H9 (cell line): ENCODE measurements at regions not wholly inside any gene's neighbourhood (a gene's known extent, or its start where the extent isn't known, plus 50 kb on each side); places are given as distances from the start of the nearest gene placed in this dataset.

Experiments
- DNase-seq: peaks from one replicate; pipeline ENCODE4 v3.0.0-alpha.2; 2017
- H2AFZ ChIP-seq: one replicate; pipeline ENCODE4 v1.6.1; 2013; ENCODE audit warnings: mild to moderate bottlenecking, low read length, control low read depth, moderate library complexity
- H2AK5ac ChIP-seq: 2 replicates; pipeline ENCODE4 v1.6.1; 2013; ENCODE audit warnings: low read length, control low read depth, mixed read lengths; ENCODE audit not compliant: insufficient read length
- H2BK120ac ChIP-seq: one replicate; pipeline ENCODE4 v1.6.1; 2013; ENCODE audit warnings: low read depth, mild to moderate bottlenecking, low read length, control low read depth, inconsistent platforms; ENCODE audit not compliant: poor library complexity, severe bottlenecking
- H2BK12ac ChIP-seq: 2 replicates; pipeline ENCODE4 v1.6.1; 2013; ENCODE audit warnings: low read length, control low read depth, mixed read lengths, low read depth; ENCODE audit not compliant: insufficient read length
- H2BK15ac ChIP-seq: 2 replicates; pipeline ENCODE4 v1.6.1; 2013; ENCODE audit warnings: low read depth, low read length, control low read depth
- H2BK20ac ChIP-seq: one replicate; pipeline ENCODE4 v1.6.1; 2013; ENCODE audit warnings: low read depth, mild to moderate bottlenecking, low read length, control low read depth, inconsistent platforms; ENCODE audit not compliant: poor library complexity, severe bottlenecking
- H2BK5ac ChIP-seq: 2 replicates; pipeline ENCODE4 v1.6.1; 2013; ENCODE audit warnings: low read length, control low read depth, mixed read lengths; ENCODE audit not compliant: insufficient read length
- H3K14ac ChIP-seq: 2 replicates; pipeline ENCODE4 v1.6.1; 2013; ENCODE audit warnings: low read length, control low read depth; ENCODE audit not compliant: insufficient read depth
- H3K18ac ChIP-seq: 2 replicates; pipeline ENCODE4 v1.6.1; 2013; ENCODE audit warnings: low read depth, mild to moderate bottlenecking, mixed read lengths, low read length, control low read depth; ENCODE audit not compliant: insufficient read length
- H3K23ac ChIP-seq: 2 replicates; pipeline ENCODE4 v1.6.1; 2013; ENCODE audit warnings: low read length, control low read depth, mixed read lengths, low read depth; ENCODE audit not compliant: insufficient read length
- H3K23me2 ChIP-seq: 2 replicates; pipeline ENCODE4 v1.6.1; 2013; ENCODE audit warnings: low read depth, mild to moderate bottlenecking, mixed read lengths, low read length, control low read depth; ENCODE audit not compliant: insufficient read length, poor library complexity, severe bottlenecking
- H3K27ac ChIP-seq: 2 replicates; pipeline ENCODE4 v1.5.1; 2013; ENCODE audit warnings: low read length, control low read depth, mixed read lengths, low read depth; ENCODE audit not compliant: insufficient read length
- H3K27me3 ChIP-seq: 2 replicates; pipeline ENCODE4 v1.6.1; 2013; ENCODE audit warnings: low read length, control low read depth, inconsistent platforms; ENCODE audit not compliant: insufficient read depth
- H3K4ac ChIP-seq: 2 replicates; pipeline ENCODE4 v1.6.1; 2013; ENCODE audit warnings: low read depth, mild to moderate bottlenecking, control low read depth, inconsistent platforms, low read length, moderate library complexity
- H3K4me1 ChIP-seq: 2 replicates; pipeline ENCODE4 v1.6.1; 2013; ENCODE audit warnings: low read length, control low read depth, inconsistent platforms; ENCODE audit not compliant: insufficient read depth
- H3K4me2 ChIP-seq: 2 replicates; pipeline ENCODE4 v1.6.1; 2013; ENCODE audit warnings: low read length, control low read depth, mixed read lengths; ENCODE audit not compliant: insufficient read length, insufficient read depth
- H3K56ac ChIP-seq: 2 replicates; pipeline ENCODE4 v1.6.1; 2013; ENCODE audit warnings: low read depth, mild to moderate bottlenecking, mixed read lengths, low read length, control low read depth; ENCODE audit not compliant: insufficient read length
- H3K79me1 ChIP-seq: 2 replicates; pipeline ENCODE4 v1.6.1; 2013; ENCODE audit warnings: low read depth, mild to moderate bottlenecking, moderate library complexity, low read length, control low read depth, inconsistent platforms; ENCODE audit not compliant: insufficient read depth, poor library complexity, severe bottlenecking
- H3K79me2 ChIP-seq: 2 replicates; pipeline ENCODE4 v1.6.1; 2013; ENCODE audit warnings: low read length, control low read depth, inconsistent platforms; ENCODE audit not compliant: insufficient read depth
- H3K9ac ChIP-seq: 2 replicates; pipeline ENCODE4 v1.6.1; 2013; ENCODE audit warnings: low read length, control low read depth, mixed read lengths; ENCODE audit not compliant: insufficient read length; ENCODE audit errors: extremely low read depth
- H3K9me3 ChIP-seq: one replicate; pipeline ENCODE4 v1.6.1; 2013; ENCODE audit warnings: low read depth, low read length, inconsistent platforms; ENCODE audit not compliant: control insufficient read depth
- H3T11ph ChIP-seq: one replicate; pipeline ENCODE4 v1.6.1; 2013; ENCODE audit warnings: mild to moderate bottlenecking, low read length, control low read depth, inconsistent platforms
- H4K20me1 ChIP-seq: one replicate; pipeline ENCODE4 v1.6.1; 2013; ENCODE audit not compliant: control insufficient read depth, insufficient read length, insufficient read depth
- H4K5ac ChIP-seq: 2 replicates; pipeline ENCODE4 v1.6.1; 2013; ENCODE audit warnings: low read depth, mild to moderate bottlenecking, mixed read lengths, low read length, control low read depth; ENCODE audit not compliant: insufficient read length
- H4K8ac ChIP-seq: replicated peaks from 2 replicates; pipeline ENCODE4 v1.6.1; 2013; ENCODE audit warnings: low read length, control low read depth, mixed read lengths, low read depth; ENCODE audit not compliant: insufficient read length
- H4K91ac ChIP-seq: 2 replicates; pipeline ENCODE4 v1.6.1; 2013; ENCODE audit warnings: low read depth, mild to moderate bottlenecking, moderate library complexity, mixed read lengths, low read length, control low read depth; ENCODE audit not compliant: insufficient read length
- H3K27ac Mint-ChIP-seq, 3 experiments: 2 replicates in 2 of 3; 3 replicates in 1 of 3; pipeline ENCODE4 v1.8.0; 2020 to 2021; ENCODE audit warnings: mixed read lengths in 3 of 3, mild to moderate bottlenecking in 1 of 3, moderate library complexity in 1 of 3
- H3K27me3 Mint-ChIP-seq: 2 replicates; pipeline ENCODE4 v1.8.0; 2021; ENCODE audit warnings: low read depth, mild to moderate bottlenecking, moderate library complexity, mixed read lengths
- H3K36me3 Mint-ChIP-seq, 3 experiments: 2 replicates in 2 of 3; 3 replicates in 1 of 3; pipeline ENCODE4 v1.8.0; 2020 to 2021; ENCODE audit warnings: low read depth in 3 of 3, mixed read lengths in 3 of 3; ENCODE audit not compliant: insufficient read depth in 1 of 3
- H3K4me1 Mint-ChIP-seq, 2 experiments: 2 replicates each; pipeline ENCODE4 v1.8.0; 2020; ENCODE audit warnings: mixed read lengths in 2 of 2
- H3K4me3 Mint-ChIP-seq, 2 experiments: 2 replicates in 1 of 2; 3 replicates in 1 of 2; pipeline ENCODE4 v1.8.0; 2020 to 2021; ENCODE audit warnings: mild to moderate bottlenecking in 2 of 2, mixed read lengths in 2 of 2, moderate library complexity in 1 of 2
- H3K9me3 Mint-ChIP-seq, 2 experiments: 2 replicates in 1 of 2; 3 replicates in 1 of 2; pipeline ENCODE4 v1.8.0; 2020; ENCODE audit warnings: mild to moderate bottlenecking in 2 of 2, mixed read lengths in 2 of 2, moderate library complexity in 1 of 2
- WGBS: extraction: QIAGEN DNeasy Blood & Tissue Kit; methylation state at CpG from one replicate; pipeline ENCODE4 v1.1.7; 2013; ENCODE audit warnings: missing lambda C conversion rate, low lambda C conversion rate, mixed read lengths; ENCODE audit not compliant: insufficient read length; ENCODE audit errors: extremely low coverage; 5-methylcytosine and 5-hydroxymethylcytosine counted together
- TF ChIP-seq, protein P1 (sequence below): fragments of 200-600 bp; sonication (generic); conservative IDR thresholded peaks from 3 replicates; pipeline ENCODE4 v1.8.0; 2021; ENCODE audit warnings: antibody characterized with exemption, mild to moderate bottlenecking

DNA sequence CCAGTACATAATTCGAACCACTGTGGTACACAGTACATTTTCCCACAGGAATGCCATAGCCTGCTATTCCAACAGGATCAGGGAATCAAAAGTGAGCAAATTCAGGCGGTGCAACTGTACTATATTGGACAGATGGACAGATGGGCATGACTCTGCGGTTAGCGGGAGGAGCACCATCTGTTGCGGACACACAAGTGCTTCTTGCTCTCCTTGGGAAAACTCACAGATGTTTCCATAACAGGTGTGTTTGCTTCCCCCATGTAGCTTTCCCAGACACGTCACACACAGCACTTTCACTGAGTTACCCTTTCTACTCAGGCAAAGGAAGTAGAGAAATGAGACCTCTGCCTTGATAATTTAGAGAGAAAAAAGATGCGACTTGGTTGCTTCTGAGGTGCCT is 325.1 kb upstream of the THBS1 start:
- Histone ChIP-seq H4K8ac (no peak overlapping the region), H3K23ac (no peak overlapping the region), H4K91ac (no peak overlapping the region), H3K4me1 (no peaks in the 10 kb centered on the region), H3K27ac (no peak overlapping the region), H2BK15ac (no peak overlapping the region), H3K9ac (no peak overlapping the region), H3K23me2 (no peaks in the 10 kb centered on the region), H3K27me3 (no peaks in the 10 kb centered on the region), H3K79me2 (no peaks in the 10 kb centered on the region), H3K14ac (no peak overlapping the region), H2BK12ac (no peak overlapping the region), H3K18ac (no peak overlapping the region), H3K79me1 (no peaks in the 10 kb centered on the region), H3K4me2 (no peak overlapping the region), H3K9me3 (no peaks in the 10 kb centered on the region), H2BK20ac (no peak overlapping the region), H2BK120ac (no peak overlapping the region), H4K5ac (no peak overlapping the region), H2AFZ (no peak overlapping the region), H3T11ph (no peak overlapping the region), H2AK5ac (no peak overlapping the region), H2BK5ac (no peak overlapping the region), H3K56ac (no peak overlapping the region), H3K4ac (no peak overlapping the region), H4K20me1 (no peaks in the 10 kb centered on the region)
- Mint-ChIP-seq H3K27ac (no peak overlapping the region), H3K27me3 (no peaks in the 10 kb centered on the region), H3K4me3 (no peak overlapping the region), H3K4me1 (no peaks in the 10 kb centered on the region), H3K9me3 (no peaks in the 10 kb centered on the region), H3K36me3 (no peaks in the 10 kb centered on the region; a peak in 1 of 7 replicates)
- no peak for DNase-seq
- no CpG with 5 or more reads among the region's 7 CpGs for whole genome bisulfite sequencing
- TF ChIP-seq, protein P1, sequence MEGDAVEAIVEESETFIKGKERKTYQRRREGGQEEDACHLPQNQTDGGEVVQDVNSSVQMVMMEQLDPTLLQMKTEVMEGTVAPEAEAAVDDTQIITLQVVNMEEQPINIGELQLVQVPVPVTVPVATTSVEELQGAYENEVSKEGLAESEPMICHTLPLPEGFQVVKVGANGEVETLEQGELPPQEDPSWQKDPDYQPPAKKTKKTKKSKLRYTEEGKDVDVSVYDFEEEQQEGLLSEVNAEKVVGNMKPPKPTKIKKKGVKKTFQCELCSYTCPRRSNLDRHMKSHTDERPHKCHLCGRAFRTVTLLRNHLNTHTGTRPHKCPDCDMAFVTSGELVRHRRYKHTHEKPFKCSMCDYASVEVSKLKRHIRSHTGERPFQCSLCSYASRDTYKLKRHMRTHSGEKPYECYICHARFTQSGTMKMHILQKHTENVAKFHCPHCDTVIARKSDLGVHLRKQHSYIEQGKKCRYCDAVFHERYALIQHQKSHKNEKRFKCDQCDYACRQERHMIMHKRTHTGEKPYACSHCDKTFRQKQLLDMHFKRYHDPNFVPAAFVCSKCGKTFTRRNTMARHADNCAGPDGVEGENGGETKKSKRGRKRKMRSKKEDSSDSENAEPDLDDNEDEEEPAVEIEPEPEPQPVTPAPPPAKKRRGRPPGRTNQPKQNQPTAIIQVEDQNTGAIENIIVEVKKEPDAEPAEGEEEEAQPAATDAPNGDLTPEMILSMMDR = no peak
